Mesothelial cell of epicardium (in vitro differentiated cells): ENCODE measurements at regions not wholly inside any gene's neighbourhood (a gene's known extent, or its start where the extent isn't known, plus 50 kb on each side); places are given as distances from the start of the nearest gene placed in this dataset.

Source experiments
- DNase-seq, 2 experiments: peaks; one replicate each; pipeline ENCODE4 v3.0.0; 2021; ENCODE audit warnings: low spot score in 2 of 2; ENCODE audit not compliant: unreplicated experiment in 2 of 2
- H3K27ac Mint-ChIP-seq: 2 replicates; pipeline ENCODE4 v1.8.0; 2021; ENCODE audit warnings: mixed read lengths
- H3K27me3 Mint-ChIP-seq: 2 replicates; pipeline ENCODE4 v1.8.0; 2021; ENCODE audit warnings: low read depth, mixed read lengths
- H3K36me3 Mint-ChIP-seq: 2 replicates; pipeline ENCODE4 v1.8.0; 2021; ENCODE audit warnings: mixed read lengths
- H3K4me1 Mint-ChIP-seq: 2 replicates; pipeline ENCODE4 v1.8.0; 2021; ENCODE audit warnings: mixed read lengths
- H3K4me3 Mint-ChIP-seq: 2 replicates; pipeline ENCODE4 v1.8.0; 2021; ENCODE audit warnings: mild to moderate bottlenecking, moderate library complexity, mixed read lengths
- H3K9me3 Mint-ChIP-seq: 2 replicates; pipeline ENCODE4 v1.8.0; 2021; ENCODE audit warnings: mixed read lengths
- TF ChIP-seq, protein P1 (sequence below): fragments of 200-600 bp; sonication (generic); IDR thresholded peaks from one replicate; pipeline ENCODE4 v1.5.0; 2021; ENCODE audit warnings: antibody characterized with exemption; ENCODE audit not compliant: unreplicated experiment

DNA sequence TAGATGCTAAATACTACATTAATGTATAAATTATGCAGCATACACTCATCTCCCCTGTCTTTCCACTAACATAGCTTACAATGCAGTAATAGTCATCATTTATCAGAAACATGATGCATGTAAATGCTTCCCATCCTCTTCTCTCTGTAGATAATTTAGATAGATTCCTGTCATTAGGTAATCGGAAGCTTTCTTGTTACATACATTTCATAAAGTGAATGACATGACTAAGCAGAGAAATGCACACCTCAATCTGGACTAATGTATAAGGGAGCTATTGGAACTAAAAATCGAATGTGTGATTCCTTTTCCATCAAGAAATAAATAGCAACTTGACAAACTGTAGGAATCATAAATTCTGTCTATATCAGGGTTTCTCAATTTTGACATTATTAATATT is 273.4 kb downstream of the RASSF9 start:
- Mint-ChIP-seq H3K27ac (no peak overlapping the region), H3K27me3 (no peaks in the 10 kb centered on the region), H3K4me1 (peaks cover 39% of the 10 kb centered on the region), H3K36me3 (no peaks in the 10 kb centered on the region), H3K4me3 (no peak overlapping the region), H3K9me3 (no peaks in the 10 kb centered on the region)
- no peak for DNase-seq
- TF ChIP-seq, protein P1, sequence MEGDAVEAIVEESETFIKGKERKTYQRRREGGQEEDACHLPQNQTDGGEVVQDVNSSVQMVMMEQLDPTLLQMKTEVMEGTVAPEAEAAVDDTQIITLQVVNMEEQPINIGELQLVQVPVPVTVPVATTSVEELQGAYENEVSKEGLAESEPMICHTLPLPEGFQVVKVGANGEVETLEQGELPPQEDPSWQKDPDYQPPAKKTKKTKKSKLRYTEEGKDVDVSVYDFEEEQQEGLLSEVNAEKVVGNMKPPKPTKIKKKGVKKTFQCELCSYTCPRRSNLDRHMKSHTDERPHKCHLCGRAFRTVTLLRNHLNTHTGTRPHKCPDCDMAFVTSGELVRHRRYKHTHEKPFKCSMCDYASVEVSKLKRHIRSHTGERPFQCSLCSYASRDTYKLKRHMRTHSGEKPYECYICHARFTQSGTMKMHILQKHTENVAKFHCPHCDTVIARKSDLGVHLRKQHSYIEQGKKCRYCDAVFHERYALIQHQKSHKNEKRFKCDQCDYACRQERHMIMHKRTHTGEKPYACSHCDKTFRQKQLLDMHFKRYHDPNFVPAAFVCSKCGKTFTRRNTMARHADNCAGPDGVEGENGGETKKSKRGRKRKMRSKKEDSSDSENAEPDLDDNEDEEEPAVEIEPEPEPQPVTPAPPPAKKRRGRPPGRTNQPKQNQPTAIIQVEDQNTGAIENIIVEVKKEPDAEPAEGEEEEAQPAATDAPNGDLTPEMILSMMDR: no peak

- Mint-ChIP-seq H3K27ac (no peak overlapping the region), H3K36me3 (no peaks in the 10 kb centered on the region), H3K4me3 (no peak overlapping the region), H3K9me3 (no peaks in the 10 kb centered on the region), H3K4me1 (peaks cover 36% of the 10 kb centered on the region), H3K27me3 (no peaks in the 10 kb centered on the region)
- TF ChIP-seq, protein P1: no peak
- no peak for DNase-seq
These were observed 271.4 kb downstream of the RASSF9 start for GRCh38 chr12:85564786-85565185.

DNA sequence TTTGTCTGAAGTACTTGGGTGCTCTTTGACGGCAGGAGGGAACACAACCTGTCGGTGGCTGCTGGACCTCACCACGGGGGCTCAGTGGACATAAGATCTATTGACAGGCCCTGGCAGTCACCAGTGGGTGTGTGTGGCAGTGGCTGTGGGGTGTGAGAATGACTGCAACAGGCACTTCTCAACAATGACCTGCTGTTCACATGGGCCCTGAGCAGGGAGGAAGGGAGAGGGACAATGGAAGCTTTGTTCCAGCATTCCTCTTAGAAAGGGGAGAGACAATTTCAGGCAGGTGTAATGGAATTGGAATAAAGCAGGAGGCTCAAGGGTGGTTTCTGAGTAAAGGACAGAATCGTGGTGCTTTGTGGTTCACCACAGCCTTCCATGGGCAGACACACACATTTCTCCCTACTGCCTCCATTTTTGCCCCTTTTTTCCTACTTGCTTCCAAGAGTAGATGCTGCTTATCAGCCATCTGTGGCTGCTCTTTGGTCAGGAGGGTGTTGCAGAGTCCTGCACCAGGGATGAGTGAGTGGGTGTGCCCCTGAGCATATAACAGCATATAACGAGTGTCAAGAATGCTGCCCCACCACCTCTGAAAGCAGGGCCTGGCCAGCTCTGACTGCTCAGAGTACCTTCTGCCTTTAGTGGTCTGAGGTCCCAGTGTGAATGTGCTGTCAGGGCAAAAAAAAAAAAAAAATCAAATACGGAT is 267.7 kb downstream of the RASSF9 start:
- TF ChIP-seq, protein P1: no peak
- no peak for DNase-seq
- Mint-ChIP-seq H3K4me1 (peaks cover 39% of the 10 kb centered on the region), H3K27me3 (no peaks in the 10 kb centered on the region), H3K36me3 (no peaks in the 10 kb centered on the region), H3K27ac (peak overlapping the region; percentile 59), H3K9me3 (no peaks in the 10 kb centered on the region), H3K4me3 (no peak overlapping the region)

- no peak overlapping the region for H3K4me3 Mint-ChIP-seq
These were observed 266.9 kb downstream of the RASSF9 start for GRCh38 chr12:85569261-85569660.

DNA sequence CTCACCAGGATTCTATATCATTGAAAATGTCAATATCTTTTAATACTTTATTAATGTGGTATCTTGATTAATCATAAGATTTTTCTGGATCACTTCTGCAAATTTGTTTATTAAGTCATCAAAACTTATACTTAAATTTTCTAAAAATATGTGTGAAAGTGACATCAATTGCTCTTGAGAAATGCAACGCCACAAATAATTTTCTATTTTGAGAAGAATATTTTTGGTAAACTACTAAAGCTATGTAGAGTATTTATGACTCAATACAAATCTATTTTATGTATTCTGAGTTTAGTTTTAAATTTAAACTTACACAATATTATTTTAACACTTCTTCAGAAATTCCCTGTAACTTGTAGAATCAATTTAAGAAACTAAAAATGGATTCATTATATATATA is 263.3 kb downstream of the RASSF9 start:
- no peak overlapping the region for H3K4me3 Mint-ChIP-seq
- H3K9me3 Mint-ChIP-seq: no peaks in the 10 kb centered on the region
- TF ChIP-seq, protein P1: no peak
- H3K36me3 Mint-ChIP-seq: no peaks in the 10 kb centered on the region
- H3K27ac Mint-ChIP-seq: no peak overlapping the region
- H3K4me1 Mint-ChIP-seq: peaks cover 16% of the 10 kb centered on the region
- H3K27me3 Mint-ChIP-seq: no peaks in the 10 kb centered on the region
- DNase-seq: no peak

More at GRCh38 chr12:85569261-85569660, 266.9 kb downstream of the RASSF9 start:
- Mint-ChIP-seq H3K27me3 (no peaks in the 10 kb centered on the region), H3K36me3 (no peaks in the 10 kb centered on the region), H3K4me1 (peaks cover 33% of the 10 kb centered on the region), H3K27ac (peak overlapping the region; percentile 34), H3K9me3 (no peaks in the 10 kb centered on the region)
- DNase-seq: no peak
- TF ChIP-seq, protein P1: no peak
